Naive B cell (primary cell): ENCODE measurements at regions not wholly inside any gene's neighbourhood (a gene's known extent, or its start where the extent isn't known, plus 50 kb on each side); places are given as distances from the start of the nearest gene placed in this dataset.

Experiments used
- ATAC-seq, 2 donors: fragments of 150-1000 bp; cut with Tn5 transposase; 2 replicates each; pipeline ENCODE4 v1.10.0; 2021; ENCODE audit warnings: low read depth in 2 of 2, mild to moderate bottlenecking in 2 of 2, moderate library complexity in 2 of 2
- DNase-seq: peaks from one replicate; pipeline ENCODE4 v3.0.0; 2022
- H3K27ac Mint-ChIP-seq, 6 donors: one replicate each; pipeline ENCODE4 v1.8.0; 2020 to 2022; ENCODE audit warnings: mild to moderate bottlenecking in 6 of 6, mixed read lengths in 6 of 6, moderate library complexity in 5 of 6, inconsistent platforms in 2 of 6
- H3K27me3 Mint-ChIP-seq, 3 donors: one replicate each; pipeline ENCODE4 v1.8.0; 2021 to 2022; ENCODE audit warnings: mixed read lengths in 3 of 3, mild to moderate bottlenecking in 1 of 3
- H3K36me3 Mint-ChIP-seq, 2 donors: one replicate each; pipeline ENCODE4 v1.8.0; 2020 to 2022; ENCODE audit warnings: mixed read lengths in 2 of 2, inconsistent platforms in 1 of 2, mild to moderate bottlenecking in 1 of 2
- H3K4me1 Mint-ChIP-seq, 3 donors: one replicate each; pipeline ENCODE4 v1.8.0; 2020 to 2022; ENCODE audit warnings: mixed read lengths in 3 of 3, inconsistent platforms in 1 of 3, mild to moderate bottlenecking in 1 of 3, moderate library complexity in 1 of 3
- H3K4me3 Mint-ChIP-seq, 8 donors: one replicate each; pipeline ENCODE4 v1.8.0; 2020 to 2022; ENCODE audit warnings: mild to moderate bottlenecking in 8 of 8, mixed read lengths in 8 of 8, moderate library complexity in 8 of 8, inconsistent platforms in 2 of 8
- H3K9me3 Mint-ChIP-seq, 7 donors: one replicate each; pipeline ENCODE4 v1.8.0; 2020 to 2022; ENCODE audit warnings: mixed read lengths in 7 of 7, mild to moderate bottlenecking in 5 of 7, inconsistent platforms in 2 of 7, moderate library complexity in 1 of 7

DNA sequence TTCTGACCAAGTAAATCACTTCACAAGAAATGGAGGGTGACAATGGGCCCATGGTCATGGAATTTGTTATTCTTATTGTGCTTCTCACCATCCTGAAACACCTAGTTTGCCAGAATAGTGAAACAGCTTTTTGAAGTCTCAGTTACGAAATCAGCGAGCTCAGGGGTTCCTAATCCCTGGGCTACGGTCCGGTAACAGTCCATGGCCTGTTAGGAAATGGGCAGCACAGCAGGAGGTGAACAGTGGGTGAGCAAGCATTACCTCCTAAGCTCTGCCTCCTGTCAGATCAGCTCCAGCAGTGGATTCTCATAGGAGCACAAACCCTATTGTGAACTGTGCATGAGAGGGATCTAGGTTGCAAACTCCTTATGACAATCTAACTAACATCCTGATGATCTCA is 1356.3 kb downstream of the KCNT2 start:
- no peaks in the 10 kb centered on the region for H3K4me1 Mint-ChIP-seq
- DNase-seq (no peak), ATAC-seq (no peak)
- peaks cover 0 to 3% (median 0%) of the 10 kb centered on the region in 7 donors for H3K9me3 Mint-ChIP-seq
- no peaks in the 10 kb centered on the region for H3K27me3 Mint-ChIP-seq
- H3K36me3 Mint-ChIP-seq: no peaks in the 10 kb centered on the region
- no peak overlapping the region for H3K27ac Mint-ChIP-seq
- no peak overlapping the region for H3K4me3 Mint-ChIP-seq

DNA sequence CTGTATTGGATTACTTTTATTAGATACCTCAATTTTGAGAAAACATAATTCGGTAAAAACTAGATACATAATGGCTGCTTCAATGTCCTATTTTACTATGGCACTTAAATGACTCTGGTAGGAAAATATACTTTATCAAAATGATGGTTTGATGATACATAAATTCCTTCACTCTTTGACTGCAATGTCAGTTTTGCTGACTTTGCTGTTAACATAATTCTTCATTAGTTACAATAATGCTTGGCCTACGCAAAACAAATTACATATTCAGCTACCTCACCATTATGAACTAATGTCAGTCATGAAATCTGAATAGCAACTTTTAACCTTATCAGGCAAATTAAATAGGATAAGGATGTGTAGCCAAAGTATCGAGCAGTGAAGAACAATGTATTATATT is 1364.7 kb downstream of the KCNT2 start:
- H3K4me1 Mint-ChIP-seq: no peaks in the 10 kb centered on the region
- peaks cover 0 to 2% (median 0%) of the 10 kb centered on the region in 7 donors for H3K9me3 Mint-ChIP-seq
- no peak for ATAC-seq
- no peak for DNase-seq
- H3K27ac Mint-ChIP-seq: no peak overlapping the region
- no peak overlapping the region for H3K4me3 Mint-ChIP-seq
- no peaks in the 10 kb centered on the region for H3K36me3 Mint-ChIP-seq
- H3K27me3 Mint-ChIP-seq: no peaks in the 10 kb centered on the region

DNA sequence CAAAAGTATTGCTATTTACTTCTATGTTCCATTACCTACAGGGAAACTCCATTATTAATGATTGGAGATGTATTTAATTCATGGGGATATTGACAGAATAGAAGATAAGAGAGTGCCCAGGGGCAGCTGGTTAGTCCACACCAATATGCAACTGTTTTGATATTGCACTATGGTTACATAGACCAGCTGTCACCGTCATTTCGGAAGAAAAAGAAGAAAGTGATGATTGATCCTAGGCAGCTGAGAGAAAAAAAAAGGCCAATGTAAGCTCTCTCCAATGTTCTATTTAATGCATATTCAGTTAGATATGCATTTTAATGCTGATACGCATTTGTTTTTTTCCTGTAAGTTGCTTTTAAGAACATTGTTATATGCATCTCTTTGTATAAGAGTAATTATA is 1367.2 kb downstream of the KCNT2 start:
- Mint-ChIP-seq H3K27me3 (no peaks in the 10 kb centered on the region), H3K36me3 (no peaks in the 10 kb centered on the region), H3K9me3 (peaks cover 0 to 4% (median 0%) of the 10 kb centered on the region in 7 donors), H3K4me1 (no peaks in the 10 kb centered on the region), H3K4me3 (no peak overlapping the region), H3K27ac (no peak overlapping the region)
- no peak for DNase-seq
- no peak for ATAC-seq

DNA sequence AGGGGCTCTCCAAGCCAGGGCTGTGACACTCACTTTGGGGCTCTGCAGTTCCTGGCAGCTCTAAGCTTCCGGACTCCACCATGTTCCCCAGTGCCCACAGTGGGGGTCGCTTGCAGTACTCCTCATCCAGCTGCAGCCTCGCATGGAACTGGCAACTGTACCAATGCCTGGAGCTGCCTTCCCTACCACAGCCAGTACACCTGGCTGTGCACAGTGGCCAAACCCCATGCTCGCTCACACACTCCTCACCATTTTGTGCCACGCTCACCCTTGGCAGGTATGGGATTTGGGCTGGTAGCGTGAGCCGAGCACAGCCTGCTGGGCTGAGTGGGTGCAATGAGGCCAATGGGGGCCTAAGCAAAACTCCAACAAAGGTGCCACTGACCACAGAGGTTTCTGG is 1369.9 kb downstream of the KCNT2 start:
- Mint-ChIP-seq H3K36me3 (no peaks in the 10 kb centered on the region), H3K9me3 (peaks cover 0 to 4% (median 0%) of the 10 kb centered on the region in 7 donors), H3K27ac (no peak overlapping the region), H3K4me3 (no peak overlapping the region), H3K4me1 (no peaks in the 10 kb centered on the region), H3K27me3 (no peaks in the 10 kb centered on the region)
- ATAC-seq (no peak), DNase-seq (no peak)

DNA sequence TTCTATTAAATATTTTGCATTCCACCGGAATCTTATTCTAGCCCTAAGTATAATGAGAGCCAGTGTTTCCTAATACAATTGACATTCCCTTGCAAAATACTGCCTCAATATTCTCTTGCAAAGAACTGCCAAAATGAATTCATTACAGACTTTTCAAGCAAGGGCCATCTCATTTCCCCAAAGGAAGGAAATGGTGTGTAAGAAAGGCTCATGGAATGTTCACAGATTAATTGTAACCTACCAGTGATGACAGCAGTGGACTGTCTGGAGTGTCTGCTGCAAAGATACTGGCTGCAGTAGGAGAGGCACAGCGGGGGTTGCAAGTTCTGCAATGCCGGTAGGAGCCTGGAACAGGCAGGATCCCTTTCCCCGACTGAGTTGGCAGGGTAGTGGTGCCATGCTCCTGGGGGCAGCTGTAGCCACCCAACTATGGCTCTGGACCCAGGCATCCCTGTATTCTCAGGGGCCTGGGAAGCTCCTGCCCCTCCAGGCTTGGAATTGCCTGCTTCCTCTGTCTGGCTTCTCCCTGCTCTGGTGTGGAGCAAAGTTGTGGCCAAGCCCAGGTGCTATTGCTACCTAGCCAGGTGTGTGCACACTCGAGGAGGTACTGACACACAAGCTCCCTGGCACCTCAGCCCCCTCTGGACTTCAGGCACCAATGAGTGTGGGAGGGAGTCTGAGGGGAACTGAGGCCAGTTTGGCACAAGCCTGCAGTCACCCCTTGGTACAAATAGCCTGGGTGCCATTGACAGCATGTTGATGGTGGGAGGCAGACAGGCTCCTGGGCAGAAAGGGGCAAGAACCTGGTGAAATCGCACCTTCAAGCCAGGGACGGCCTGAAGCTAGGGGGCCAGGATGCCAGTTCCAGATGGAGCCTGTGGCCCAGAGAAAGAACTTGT is 1371.0 kb downstream of the KCNT2 start:
- peaks cover 0 to 4% (median 0%) of the 10 kb centered on the region in 7 donors for H3K9me3 Mint-ChIP-seq
- ATAC-seq: no peak
- H3K4me3 Mint-ChIP-seq: no peak overlapping the region
- no peaks in the 10 kb centered on the region for H3K27me3 Mint-ChIP-seq
- H3K36me3 Mint-ChIP-seq: no peaks in the 10 kb centered on the region
- H3K27ac Mint-ChIP-seq: no peak overlapping the region
- no peak for DNase-seq
- H3K4me1 Mint-ChIP-seq: no peaks in the 10 kb centered on the region

DNA sequence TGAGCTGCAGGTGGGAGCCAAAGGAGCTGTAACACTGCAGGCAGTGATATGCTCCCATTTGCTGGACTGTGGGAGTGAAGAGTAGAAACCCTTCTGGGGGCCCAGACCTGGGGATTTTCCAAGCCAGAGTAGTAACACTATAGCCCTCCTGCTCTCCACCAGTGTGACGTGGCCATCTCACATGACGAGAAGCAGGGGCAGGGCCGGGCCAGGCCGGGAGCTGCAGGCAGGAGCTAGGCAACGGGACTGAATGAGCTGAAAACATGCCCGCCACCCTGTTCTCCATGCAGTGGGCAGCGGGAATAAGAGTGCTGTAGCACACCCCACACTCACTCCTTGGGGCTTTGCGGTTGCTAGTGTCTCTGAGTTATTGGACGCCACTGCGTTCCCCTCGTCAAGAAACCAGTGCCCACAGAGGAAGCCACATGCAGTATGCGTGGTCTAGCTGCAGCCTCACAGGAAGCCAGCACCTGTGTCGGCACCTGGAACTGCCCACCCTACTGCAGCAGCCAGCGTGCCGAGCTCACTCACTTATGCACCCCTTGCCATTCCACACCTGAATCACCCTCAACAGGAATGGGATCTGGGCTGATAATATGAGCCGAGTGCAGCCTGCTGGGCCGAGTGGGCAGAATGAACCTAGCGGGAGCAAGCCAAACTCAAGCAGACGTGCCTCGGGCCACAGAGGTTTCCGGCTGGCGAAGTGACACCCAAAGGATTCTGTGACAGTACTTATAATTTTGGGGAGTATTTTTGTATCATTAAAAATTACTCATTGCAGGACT is 1389.6 kb downstream of the KCNT2 start:
- DNase-seq (no peak), ATAC-seq (no peak)
- Mint-ChIP-seq H3K27me3 (no peaks in the 10 kb centered on the region), H3K4me1 (no peaks in the 10 kb centered on the region), H3K36me3 (no peaks in the 10 kb centered on the region), H3K27ac (no peak overlapping the region), H3K9me3 (peaks cover 0 to 7% (median 3%) of the 10 kb centered on the region in 7 donors), H3K4me3 (no peak overlapping the region)

DNA sequence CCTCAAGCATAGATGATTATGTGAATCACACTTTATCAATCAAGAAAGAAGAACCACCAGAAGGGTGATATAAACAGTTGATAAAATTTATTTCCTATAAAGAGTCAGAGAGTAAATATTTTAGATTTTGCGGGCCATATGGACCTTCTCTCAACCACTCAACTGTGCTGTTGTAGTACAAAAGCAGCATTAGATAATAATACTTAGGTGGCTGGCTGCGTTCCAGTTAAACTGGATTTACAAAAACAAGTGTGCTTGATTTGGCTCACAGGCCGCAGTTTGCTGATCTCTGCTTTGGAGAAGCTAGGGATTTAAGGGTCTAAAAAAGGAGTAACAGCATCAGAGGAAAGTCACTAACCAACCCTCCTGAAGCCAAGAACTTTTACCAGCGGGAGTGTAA is 1406.0 kb downstream of the KCNT2 start:
- H3K4me1 Mint-ChIP-seq: no peaks in the 10 kb centered on the region
- no peaks in the 10 kb centered on the region for H3K36me3 Mint-ChIP-seq
- H3K4me3 Mint-ChIP-seq: no peak overlapping the region
- H3K27me3 Mint-ChIP-seq: no peaks in the 10 kb centered on the region
- no peak overlapping the region for H3K27ac Mint-ChIP-seq
- ATAC-seq (no peak), DNase-seq (no peak)
- H3K9me3 Mint-ChIP-seq: peaks cover 0 to 2% (median 0%) of the 10 kb centered on the region in 7 donors

DNA sequence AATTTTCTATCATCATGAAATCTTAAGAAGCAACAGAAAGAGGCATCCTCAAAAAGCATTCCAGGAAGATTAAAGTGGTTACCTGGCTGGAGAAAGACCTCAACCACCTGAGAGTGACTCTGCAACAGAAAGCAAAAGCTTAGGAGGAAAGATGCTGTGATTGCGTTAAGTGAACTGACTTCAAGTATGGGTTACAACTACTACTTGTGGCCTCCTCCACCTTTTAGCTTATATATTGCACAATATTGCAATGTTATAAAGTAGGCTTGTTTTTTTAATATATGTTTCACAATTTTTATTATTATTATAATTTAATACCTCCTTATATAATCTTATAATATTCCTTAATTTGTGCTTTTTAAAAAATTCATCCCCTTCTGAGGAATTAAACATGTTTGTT is 1407.5 kb downstream of the KCNT2 start:
- Mint-ChIP-seq H3K9me3 (no peaks in the 10 kb centered on the region), H3K4me3 (no peak overlapping the region)

DNA sequence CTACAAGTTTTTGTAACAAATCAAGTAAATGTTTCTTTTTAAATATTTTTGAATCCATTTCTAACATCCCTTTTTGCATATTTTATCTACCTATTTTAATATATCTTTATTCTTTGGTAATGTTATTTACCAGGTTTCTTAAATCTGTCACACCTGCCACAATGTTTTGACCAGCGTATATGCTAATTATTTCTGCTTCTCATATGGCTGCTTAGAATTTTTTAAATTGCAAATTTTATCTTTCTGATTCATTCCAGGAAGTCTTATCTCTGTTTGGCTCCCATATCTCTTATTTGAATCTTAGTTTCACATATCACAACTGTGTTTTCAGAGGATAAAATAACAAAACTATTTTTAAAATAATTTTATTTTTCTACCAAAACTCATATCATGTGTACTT is 1411.1 kb downstream of the KCNT2 start:
- H3K27me3 Mint-ChIP-seq: no peaks in the 10 kb centered on the region
- H3K4me3 Mint-ChIP-seq: no peak overlapping the region
- no peak overlapping the region for H3K27ac Mint-ChIP-seq
- H3K4me1 Mint-ChIP-seq: no peaks in the 10 kb centered on the region
- no peak for DNase-seq
- H3K36me3 Mint-ChIP-seq: no peaks in the 10 kb centered on the region
- ATAC-seq: no peak
- no peaks in the 10 kb centered on the region for H3K9me3 Mint-ChIP-seq

More for the DNA sequence above, 1407.5 kb downstream of the KCNT2 start:
- Mint-ChIP-seq H3K36me3 (no peaks in the 10 kb centered on the region), H3K27me3 (no peaks in the 10 kb centered on the region), H3K27ac (no peak overlapping the region), H3K4me1 (no peaks in the 10 kb centered on the region)
- ATAC-seq (no peak), DNase-seq (no peak)

DNA sequence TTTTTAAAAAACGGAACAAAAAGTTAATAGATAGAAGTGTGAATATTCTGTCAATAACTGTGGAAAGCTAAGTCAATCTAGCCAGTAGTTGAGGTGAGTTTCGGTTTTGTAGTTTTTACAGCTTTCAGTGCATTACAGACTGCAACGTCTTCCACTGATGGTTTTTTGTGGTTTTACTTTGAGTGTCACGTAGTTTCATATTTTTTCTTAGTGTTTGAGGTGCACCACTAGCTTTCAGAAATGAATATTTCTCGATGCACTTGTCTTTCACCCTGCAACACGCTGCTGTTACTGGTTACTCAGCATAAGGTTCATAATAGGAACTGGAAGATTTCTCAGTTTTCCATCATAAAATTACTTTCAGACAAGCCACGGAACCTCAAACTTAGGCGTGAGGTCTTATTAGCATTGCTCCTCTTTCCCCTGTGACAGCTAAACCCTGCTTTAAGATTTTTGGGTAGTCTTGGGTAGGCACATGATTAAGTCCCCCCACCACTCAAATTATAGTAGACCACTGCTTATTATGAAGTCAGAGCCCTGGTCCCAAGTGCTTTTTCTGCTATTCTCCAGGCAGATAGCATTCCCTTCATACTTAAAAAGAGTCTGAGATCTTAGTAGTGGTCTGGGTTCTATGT is 1412.7 kb downstream of the KCNT2 start:
- peak overlapping the region in 2 of 6 donors; percentile 12 to 59 for H3K27ac Mint-ChIP-seq
- DNase-seq (no peak), ATAC-seq (no peak)
- no peaks in the 10 kb centered on the region for H3K36me3 Mint-ChIP-seq
- H3K4me1 Mint-ChIP-seq: no peaks in the 10 kb centered on the region
- H3K4me3 Mint-ChIP-seq: peak overlapping the region in 1 of 8 donors; percentile 26
- no peaks in the 10 kb centered on the region for H3K9me3 Mint-ChIP-seq
- H3K27me3 Mint-ChIP-seq: no peaks in the 10 kb centered on the region

DNA sequence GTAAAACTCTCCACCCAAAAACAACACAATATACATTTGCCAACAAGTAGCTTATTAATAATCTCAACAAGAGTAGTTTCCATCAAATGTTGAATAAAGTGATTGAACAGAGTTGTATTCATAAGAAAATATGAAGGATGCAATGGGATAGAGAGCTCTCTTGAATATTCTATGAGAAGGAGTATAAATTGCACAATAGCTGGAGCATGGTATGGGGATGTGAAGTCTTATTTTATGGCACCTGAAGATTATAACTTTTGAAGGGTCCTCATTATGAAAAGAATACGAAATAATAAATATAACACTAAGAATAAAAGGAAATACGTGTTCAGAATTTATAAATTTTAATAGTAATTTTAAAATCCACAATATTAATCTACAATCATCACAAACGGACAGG is 1415.1 kb downstream of the KCNT2 start:
- DNase-seq: no peak
- H3K36me3 Mint-ChIP-seq: no peaks in the 10 kb centered on the region
- H3K4me1 Mint-ChIP-seq: no peaks in the 10 kb centered on the region
- no peak overlapping the region for H3K4me3 Mint-ChIP-seq
- H3K27ac Mint-ChIP-seq: no peak overlapping the region
- no peaks in the 10 kb centered on the region for H3K27me3 Mint-ChIP-seq
- ATAC-seq: no peak
- H3K9me3 Mint-ChIP-seq: no peaks in the 10 kb centered on the region

DNA sequence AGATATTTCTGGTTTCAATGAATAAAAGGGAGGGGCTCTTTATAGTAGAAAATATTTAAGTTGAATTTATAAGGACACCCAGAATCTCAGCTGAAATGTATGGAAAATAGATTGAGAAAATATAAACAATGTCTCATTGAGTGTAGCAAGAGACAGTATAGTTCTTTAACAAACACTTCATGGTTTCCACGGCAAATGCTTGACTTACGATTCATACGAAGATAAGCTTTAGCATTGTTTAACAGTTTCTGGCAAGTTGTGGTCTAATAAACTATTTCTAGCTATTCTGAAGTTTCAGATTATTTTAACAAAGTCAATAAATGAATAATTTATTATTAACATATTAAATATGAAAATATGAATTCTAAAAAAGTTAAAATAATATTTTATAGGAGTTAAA is 1419.4 kb downstream of the KCNT2 start:
- no peak for DNase-seq
- Mint-ChIP-seq H3K4me3 (no peak overlapping the region), H3K4me1 (no peaks in the 10 kb centered on the region), H3K36me3 (no peaks in the 10 kb centered on the region), H3K27ac (no peak overlapping the region), H3K9me3 (no peaks in the 10 kb centered on the region), H3K27me3 (no peaks in the 10 kb centered on the region)
- no peak for ATAC-seq

DNA sequence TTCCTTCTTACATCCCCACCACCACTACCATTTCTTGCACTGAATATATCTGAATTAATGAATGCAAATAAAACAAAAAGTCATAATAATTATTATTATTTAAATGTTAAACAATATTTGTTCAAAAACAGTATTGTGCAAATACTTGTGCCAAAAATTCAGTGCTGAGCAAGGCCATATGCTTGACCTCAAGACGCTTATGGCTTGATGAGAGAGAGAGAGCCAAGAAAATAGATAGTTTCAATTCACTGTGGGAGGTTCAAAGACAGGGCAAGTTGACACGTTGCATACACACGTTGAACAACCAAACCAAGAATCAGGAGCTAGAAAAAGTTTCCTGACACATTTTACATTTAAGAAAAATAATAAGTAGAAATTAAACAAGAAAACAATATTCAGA is 1421.7 kb downstream of the KCNT2 start:
- Mint-ChIP-seq H3K4me3 (no peak overlapping the region), H3K27ac (no peak overlapping the region), H3K36me3 (no peaks in the 10 kb centered on the region), H3K9me3 (no peaks in the 10 kb centered on the region), H3K4me1 (no peaks in the 10 kb centered on the region), H3K27me3 (no peaks in the 10 kb centered on the region)
- ATAC-seq (no peak), DNase-seq (no peak)

DNA sequence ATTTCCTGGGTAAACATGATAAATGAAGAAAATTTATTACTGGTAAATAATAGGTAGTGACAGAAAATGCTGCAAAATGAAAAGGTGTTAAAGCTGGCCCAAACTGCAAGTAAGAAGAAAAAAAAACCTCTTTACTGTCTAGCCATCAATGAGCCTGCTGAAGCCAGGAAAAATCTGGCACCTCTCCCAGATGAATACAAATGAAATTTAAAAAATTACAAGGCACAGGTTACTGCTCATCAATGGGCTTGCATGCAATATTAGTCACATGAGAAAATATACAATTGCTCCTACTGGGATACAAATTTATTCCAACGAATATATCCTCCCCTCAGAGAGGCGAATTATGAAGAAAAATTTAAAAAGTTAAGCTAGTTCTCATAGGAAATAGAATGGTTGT is 1422.5 kb downstream of the KCNT2 start:
- no peak for ATAC-seq
- Mint-ChIP-seq H3K4me1 (no peaks in the 10 kb centered on the region), H3K27me3 (no peaks in the 10 kb centered on the region), H3K36me3 (no peaks in the 10 kb centered on the region), H3K4me3 (no peak overlapping the region), H3K9me3 (peaks cover 0 to 2% (median 0%) of the 10 kb centered on the region in 7 donors), H3K27ac (no peak overlapping the region)
- no peak for DNase-seq
